GF-D8 (cell line): ENCODE measurements at regions not wholly inside any gene's neighbourhood (a gene's known extent, or its start where the extent isn't known, plus 50 kb on each side); places are given as distances from the start of the nearest gene placed in this dataset.

Experiments
- DNase-seq: peaks from one replicate; lab custom pipeline; 2025; lab: John Stamatoyannopoulos, UW

DNA sequence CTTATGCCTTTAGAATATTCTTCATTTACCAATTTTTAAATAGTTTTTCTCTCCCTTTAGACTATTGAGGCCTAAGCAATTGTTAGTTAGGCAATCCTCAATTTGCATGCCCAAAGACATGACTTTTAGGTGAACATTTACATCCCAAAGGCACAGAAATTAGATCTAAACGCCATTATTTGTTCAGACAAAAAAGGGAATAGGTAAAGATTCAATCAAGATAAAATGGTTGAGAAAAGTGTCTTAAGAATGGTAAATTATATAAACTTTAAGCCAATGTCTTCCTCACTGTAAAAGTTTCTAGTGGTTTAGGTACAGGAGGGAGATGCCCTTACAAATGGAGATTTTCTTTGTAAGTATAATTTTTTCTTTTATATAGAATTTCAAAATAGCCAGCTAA is 50.2 kb upstream of the MME start:
- no peak for DNase-seq

DNA sequence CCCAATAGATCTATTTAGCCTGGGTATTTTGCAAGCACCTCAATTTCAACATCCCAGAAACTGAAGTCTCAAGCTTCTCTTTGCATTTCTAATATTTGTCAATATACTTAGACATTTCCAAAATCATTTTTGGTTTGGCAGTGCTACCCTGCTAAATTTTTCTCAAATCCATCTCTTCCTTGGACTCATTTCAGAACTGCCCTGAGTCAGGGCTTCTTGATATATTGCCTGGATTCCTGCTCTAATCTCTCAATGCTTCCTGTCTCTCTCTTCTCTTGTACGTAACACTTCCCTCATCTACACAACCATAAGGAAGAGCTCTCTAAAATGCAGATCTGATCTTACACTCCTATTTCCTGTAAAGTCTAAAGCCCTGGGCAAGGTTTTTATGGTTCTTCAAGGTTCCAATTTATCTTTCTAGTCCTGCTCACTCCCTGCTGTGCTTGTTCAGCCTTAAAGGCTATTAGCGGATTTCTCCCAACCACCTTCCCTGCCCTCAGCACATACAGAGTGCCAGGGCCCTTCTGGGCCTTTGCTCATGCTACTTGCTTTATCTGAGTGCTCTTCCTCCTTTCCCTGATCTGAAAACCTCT is 53.0 kb upstream of the MME start:
- peak; percentile 31 for DNase-seq

DNA sequence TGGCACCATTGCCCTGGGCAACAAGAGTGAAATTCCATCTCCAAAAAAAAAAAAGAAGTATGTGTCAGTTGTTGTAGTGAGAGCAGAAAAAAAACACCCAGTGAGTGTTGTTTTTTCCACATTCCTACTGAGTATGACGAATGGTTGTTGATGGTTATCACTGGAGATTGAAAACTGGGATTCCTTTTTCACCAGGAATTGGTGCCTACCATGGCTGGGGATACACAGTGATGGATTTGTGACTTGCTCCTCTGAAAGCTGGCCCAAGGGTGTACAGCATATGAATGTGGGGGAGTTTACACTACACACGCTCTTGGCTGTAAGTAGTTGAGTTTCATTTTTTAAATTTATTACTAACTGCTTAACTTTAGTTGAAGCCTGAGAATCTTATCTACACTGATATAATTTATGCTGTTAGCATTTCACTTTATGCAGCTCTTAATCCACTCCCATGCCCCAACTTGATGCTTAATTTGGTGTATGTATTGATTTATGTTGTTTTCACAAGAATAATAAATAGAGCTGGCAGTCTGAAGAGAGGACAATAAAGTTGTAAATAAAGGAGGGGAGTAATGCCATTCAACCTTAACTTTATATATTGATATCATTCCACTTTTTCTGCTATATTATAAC is 56.0 kb upstream of the MME start:
- no peak for DNase-seq

DNA sequence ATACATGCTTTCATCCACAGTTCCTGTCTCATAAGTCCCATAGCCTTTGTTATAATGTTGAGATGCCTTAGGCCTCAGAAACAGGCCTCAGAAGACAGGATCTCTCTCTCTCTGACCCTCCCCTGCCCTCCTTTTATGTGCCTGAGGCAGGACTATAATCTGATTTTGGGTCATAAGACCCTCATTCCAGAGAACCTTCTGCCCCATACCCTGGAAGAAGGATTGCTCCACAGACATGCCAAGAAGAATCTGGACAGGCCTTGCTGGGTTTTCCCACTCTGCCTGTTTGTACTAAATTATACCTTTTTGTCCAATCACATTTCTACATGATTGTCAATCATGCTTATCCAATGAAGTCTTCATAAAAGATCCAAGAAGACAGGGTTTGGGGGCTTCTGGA is 57.2 kb upstream of the MME start:
- DNase-seq = no peak

DNA sequence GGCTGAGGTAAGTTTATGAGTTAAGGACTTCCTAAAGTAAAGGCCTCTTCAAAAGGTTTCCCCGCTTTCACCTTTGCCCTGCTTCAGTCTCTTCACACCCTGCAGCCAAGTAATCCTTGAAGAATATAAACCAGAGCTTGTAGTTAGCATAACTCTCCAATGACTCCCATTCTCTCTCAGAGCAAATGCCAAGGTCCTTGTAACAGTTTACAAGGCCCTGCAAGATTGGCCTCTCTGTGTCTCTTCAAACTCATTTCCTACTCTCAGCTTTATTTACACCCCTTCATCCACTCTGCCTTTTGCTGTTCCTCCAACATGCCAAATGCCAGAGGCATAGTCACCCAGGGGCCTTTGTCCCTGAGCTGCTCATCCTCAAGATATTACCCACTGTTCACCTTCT is 60.5 kb upstream of the MME start:
- no peak for DNase-seq

DNA sequence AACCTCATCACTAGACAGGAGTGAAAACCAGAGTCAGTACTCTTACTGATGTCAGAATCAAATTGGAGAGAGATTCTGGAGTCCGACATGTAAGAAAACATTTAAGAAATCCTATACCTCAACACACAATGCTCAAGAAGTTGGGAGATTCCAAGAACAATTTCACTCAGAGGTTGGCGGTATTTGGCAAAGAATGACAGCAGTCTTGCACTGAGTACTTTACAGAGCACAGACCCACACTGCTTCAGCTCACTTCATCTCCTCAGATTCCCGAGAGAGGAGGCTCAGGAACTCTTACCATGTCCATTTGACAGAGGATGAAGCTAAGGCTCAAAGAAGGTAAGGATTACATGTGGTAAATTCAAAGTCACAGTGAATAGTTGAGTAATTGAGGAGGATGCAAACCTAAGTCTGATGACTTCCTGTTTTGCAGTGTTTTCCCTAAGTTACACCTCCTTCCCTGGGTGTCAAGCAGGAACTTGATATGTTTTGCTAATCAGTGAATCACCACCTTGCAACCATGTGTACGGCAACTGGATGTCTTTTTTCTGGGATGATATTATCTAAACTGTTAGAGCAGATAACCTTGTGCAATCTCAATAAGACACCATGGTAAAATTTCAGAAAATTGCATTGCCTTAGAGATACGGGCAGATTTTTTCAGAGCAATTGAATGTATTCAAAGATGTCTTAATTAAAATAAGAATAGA is 61.3 kb upstream of the MME start:
- DNase-seq = peak; percentile 4

DNA sequence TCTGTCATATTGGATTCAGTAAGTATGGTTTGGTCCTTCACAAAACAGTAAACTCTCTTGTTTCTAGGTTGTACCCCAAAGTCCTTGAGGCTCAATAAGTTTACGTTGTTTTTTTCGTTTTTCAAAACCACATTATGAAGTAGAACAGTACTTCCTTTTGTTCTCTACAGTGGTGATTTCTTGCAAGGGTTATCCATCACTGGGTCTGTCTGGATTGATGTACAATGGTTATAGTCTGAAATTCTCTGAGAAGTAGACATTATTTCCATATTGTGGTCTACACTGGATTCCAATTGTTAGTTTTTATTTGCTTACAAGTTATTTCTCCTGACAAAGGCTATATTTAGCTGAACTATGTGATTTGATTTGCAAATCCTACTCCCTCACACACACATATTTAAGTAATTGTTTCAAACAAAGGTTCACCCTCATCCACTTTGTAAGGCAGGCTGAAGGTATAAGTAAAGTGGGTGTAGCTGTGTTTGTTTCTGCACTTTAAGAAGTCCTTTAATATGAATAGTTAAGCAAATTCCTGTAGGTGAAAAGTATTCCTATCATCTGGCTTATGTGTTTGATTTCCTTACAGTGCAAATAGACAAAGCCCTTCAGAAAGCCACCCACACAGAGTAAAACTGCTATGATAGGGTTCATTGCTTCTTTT is 64.2 kb upstream of the MME start:
- DNase-seq = no peak

DNA sequence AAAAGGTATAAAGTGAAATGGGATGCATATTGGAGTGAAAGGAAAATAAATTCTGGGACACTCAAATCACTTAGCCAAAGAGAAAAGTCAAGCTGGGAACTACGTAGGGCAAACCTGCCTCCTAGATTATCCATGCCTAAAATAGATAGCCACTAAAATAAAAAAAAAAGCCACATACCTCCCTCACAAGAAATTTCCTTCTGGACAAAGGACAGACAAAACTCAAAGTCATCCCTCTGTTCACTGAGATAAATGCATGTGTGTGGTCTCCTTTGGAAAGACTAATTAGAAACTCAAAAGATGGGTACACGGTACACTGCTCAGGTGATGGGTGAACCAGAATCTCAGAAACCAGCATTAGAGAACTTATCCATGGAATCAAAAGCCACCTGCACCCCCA is 65.2 kb upstream of the MME start:
- no peak for DNase-seq

DNA sequence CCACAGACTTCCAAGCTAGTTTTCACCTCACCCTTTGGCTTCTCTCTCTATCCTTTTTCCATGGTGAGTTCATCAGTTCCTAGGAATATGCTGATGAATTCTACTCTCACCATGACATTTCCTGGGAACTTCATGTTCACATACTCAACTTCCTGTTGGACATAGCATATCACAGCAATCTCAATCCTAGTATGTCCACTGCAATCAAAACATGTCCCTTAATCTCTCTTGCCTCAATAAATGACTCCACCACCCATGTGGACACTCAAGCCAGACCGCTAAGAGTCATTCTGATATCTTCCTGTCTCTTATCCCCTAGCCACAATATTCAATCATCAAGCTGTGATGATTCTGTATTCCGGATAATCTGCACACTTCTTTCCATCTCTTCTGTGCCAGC is 66.7 kb upstream of the MME start:
- DNase-seq = no peak

DNA sequence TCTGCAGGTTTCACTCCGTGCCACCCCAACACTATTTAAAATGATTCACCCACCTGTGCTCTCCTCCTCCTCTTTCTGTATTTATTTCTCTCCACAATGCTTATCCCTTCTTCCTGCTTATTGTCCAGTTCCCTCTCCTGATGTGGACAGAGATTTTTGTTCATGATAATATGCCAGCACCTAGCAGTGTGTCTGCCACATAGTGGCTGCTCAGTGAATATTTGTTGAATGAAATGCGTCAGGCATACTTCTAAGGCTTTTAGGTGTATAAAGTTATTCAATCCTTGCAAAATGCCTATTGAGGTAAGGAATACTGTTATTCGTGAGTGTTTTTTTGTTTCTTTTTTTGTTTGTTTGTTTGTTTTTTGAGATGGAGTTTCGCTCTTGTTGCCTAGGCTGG is 67.5 kb upstream of the MME start:
- no peak for DNase-seq

DNA sequence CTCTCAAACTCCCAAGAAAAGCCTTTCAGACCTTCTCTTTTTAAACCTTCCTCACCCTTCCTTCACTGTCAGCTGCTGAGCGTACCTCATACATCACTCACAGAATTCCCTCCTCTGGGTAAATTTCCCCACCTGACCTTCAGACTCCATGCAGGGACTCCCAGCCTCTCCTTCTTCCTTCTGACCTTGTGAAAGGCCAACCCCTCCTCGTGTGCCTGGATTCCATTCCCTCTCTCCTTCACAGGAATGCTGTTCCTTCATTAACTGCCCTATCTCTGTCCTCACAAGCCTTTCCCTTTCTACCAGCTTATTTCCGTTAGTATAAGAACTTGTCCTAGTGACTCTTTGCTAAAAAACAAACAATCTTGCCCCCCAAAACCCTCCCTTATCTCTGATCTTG is 69.7 kb upstream of the MME start:
- no peak for DNase-seq

DNA sequence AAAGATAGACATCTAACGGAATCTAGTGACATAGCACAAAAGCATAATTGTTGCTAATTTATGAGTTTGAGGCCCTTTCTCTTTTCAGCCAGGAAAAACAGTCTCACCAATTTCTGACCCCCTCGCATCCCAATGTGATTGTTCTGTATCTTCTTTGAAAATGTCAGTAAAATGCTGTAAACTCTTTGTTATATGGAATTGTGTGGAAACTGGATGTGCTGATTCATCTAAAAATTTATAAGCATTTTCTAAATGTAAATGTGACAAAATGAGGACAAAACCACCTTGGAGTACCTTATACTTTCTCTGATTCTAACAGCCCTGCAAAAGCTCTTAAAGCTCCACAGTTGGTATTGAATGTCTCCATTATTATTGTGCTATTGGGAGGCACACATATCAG is 70.9 kb upstream of the MME start:
- DNase-seq = no peak

DNA sequence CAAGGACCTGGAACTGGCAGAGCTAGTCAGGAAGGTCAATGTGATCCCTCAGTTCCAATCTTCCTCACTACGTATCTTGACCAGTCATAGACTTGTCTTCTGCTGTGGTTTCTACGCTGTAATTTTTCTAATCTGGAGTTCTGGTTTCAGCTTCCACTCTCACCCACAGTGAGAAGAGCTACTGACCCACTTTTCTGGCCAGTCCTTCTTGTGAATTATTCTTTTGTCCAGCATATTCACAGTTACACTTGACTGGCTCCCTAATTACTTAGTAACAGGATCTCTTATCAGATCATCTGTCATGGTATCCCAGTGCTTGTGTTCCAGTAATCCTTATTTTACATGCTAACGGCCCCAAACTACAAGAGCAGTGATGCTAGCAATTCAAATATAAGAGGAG is 72.4 kb upstream of the MME start:
- DNase-seq = no peak

DNA sequence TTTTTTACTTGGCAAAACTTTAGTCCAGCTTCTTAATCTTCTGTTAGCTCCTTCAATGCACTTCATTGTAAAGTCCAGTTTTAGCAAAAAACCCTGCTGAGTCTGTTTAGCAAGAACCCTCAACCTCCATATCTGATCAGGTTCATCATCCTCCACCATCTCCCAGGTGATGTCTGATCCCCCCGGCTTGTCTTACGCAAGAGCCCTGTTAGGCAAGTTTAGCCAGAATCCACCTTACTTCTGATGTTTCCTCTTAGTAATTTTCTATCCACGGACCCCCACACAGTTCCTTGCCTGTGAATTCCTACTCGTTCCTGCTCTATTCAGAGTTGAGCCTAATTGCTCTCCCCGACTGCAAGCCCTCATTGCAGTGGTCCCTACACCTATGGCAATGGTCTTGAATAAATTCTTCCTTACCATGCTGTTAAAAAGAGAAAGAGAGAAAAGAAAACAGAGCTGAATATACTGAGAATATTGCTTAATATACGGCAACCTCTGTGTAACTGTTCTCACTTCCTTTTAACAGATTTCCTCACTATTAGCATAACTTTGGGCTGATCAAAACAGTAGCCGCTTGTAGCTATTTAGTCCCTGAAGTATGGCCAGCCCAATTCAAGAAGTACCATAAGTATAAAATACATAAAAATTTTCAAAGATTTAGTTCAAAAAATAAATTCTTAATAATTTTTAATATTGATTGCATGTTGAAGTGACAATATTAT is 78.7 kb upstream of the MME start:
- DNase-seq = no peak

DNA sequence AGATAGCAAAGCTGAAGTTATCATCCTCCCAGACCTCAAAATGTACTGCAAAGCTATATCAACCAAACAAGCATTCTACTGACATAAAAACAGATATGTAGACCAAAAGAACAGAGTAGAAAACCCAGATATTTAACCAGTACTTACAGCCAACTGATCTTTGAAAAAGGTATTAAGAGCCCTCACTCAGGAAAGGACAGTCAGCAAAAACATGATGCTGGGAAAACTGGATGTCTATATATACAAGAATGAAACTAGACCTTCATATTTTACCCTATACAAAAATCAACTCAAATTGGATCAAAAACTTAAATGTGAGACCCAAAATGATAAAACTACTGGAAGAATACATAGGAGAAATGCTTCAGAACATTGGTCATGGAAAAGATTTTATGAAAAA is 87.5 kb upstream of the MME start:
- DNase-seq = no peak

DNA sequence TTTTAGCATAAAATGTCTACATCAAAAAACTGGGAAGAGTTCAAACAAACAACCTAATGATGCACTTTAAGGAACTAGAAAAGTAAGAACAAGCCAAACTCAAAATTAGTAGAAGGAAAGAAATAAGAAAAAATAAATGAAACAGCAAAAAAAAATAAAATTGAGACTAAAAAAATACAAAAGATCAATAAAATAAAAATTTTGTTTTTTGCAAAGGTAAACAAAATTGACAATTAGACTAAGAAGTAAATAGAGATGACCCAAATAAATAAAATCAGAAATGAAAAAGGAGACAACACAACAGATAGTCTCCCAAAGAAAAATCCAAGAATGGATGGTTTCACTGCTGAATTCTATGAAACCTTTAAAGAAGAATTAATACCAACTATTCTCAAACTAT is 89.6 kb upstream of the MME start:
- no peak for DNase-seq

DNA sequence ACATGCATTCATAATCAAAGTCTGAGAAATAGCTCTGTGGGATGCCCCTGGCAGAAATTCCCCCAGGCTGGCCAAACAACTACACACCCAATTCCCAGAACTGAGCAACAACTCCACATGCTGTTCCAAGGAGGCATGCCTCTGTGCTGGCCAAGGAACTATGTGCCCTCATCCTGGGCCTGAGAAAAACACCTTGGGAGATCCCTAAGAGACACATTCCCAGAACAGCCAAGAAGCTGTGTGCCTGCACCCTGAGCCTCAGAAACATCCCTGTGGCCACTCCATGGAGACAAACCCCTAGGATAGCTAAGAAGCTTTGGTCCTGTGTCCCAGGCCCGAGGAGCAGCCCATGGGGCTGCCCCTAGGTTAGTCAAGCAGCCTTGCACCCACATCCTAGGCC is 92.3 kb upstream of the MME start:
- DNase-seq = no peak

DNA sequence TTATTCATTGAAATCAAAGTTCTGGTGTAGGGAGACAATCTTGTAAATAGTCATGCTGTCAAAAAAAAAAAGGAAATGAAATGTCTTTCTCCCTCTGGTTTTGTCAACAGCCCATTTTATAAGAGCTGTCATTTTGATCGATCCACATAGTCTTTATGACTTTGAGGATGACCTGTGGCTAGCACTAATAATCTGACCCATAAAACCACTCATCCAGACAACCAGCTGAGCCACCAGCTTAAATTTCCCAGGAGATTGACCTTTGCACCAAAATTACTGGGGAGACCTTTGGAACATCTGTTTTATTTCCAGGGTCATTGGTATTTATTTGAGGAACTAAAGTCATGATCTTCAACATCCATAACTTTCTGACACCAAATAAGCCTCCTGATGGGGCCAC is 98.5 kb upstream of the MME start:
- no peak for DNase-seq

DNA sequence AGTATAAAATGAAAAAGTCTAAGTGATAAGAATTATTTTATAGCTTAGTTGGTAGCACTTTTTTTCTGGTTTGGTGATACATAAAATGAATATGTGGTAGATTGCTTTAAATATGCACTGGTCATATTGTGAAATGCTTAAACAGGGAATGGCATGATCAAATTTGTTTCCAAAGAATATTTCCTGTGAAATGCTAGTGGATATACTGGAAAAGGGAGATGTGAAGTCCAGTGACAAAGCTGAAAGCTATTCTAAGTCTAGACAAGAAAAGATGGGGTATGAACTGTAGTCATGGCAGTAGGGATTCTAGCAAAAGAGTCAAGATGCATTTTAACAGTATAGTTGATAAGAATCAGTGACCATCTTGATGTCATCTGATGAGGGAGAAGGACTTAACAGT is 98.9 kb upstream of the MME start:
- no peak for DNase-seq

DNA sequence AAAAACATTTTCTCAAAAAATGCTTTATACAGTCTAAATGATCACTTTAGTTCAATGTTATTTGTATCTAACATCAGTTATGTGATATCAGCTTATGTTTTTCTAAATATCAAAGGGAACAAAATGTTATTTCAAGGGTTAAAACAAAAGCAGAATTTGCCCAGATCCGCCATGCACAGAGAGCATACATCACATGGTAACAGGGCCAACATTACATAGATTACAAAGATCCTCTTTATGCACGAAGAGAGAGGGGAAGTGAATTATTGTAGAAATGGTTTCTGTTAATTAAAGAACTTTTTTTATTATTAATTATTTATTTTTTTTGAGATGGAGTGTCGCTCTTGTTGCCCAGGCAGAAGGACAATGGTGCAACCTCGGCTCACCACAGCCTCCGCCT is 100.8 kb upstream of the MME start:
- no peak for DNase-seq

DNA sequence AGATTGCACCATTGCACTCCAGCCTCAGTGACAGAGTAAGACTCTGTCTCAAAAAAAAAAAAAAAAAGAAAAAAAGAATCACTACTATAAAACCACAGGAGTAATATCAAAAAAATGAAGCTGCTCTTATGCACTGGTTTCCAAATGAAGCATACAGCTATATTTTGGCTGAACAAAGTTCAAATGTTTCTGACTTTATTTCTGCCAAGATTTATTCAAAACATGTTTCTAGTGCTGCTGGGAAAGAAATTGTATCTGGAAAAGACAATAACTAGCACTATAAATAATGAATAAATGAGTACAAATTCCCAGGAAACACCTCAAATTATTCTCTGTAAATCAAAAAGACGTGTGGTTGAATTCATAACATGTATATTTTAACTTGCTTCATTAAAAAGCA is 102.5 kb upstream of the MME start:
- no peak for DNase-seq

DNA sequence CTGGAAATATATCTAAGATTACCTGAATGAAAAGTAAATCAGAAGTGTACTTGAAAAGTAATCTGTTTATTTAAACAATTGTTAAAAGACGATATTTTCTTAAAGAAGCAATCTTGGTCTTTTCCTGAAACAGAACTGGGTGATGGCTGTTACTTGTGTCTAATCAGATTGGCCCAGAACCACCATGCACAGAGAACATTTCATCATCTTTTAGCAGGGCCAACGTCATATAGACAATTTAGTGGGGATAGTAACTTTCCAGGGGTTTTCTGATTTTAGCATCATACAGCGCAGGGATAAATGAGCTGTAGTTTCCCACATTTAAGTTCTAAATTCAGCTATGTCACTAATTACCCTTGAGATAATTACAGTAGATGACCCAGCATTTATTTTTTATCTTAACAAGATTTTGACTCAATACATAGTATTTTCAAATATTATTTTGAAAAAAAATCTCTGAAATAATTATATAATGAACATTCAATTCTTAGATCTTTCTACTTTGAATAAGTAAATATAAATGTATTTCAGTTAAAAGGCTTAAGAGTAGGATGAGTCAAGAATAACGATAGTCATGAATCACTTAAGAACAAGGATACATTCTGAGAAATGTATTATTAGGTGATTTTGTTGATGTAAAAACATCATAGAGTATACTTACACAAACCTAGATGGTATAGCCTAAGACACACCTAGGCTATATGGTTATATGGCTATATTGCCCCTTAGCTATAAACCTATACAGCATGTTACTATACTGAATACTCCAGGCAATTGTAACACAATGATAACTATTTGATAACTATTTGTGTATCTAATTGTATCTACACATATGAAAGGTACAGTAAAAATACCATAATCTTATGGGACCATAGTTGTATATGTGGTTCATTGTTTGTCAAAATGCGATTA is 103.8 kb upstream of the MME start:
- no peak for DNase-seq
